NCI-H510A treated with DMSO at 0.1 percent for 48 hours (cell line): ENCODE measurements at regions not wholly inside any gene's neighbourhood (a gene's known extent, or its start where the extent isn't known, plus 50 kb on each side); places are given as distances from the start of the nearest gene placed in this dataset.
"Not testable (repeated sequence)": the region's sequence is repeated elsewhere in the genome, so short reads cannot be mapped to it uniquely, and the experiment has no call there.

Experiments used
- DNase-seq: peaks from one replicate; lab custom pipeline; 2025; lab: John Stamatoyannopoulos, UW

DNA sequence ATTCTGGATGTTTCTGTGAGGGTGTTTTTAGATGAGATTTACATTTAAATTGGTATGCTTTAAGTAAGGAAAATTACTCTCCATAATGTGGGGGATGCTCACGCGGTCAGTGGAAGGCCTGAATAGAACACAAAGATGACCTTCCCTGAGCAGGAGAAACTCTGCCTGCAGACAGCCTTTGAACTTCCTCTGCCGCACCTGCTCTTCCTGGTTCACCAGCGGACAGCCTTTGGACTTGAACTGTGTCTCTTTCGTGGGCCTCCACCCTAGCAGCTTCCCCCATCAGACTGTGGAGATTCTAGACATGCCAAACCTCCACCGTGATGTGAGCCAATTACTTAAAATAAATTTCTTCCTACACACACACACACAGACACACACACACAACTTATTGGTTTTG lies 210.7 kb downstream of the EFCAB11 start:
- no peak for DNase-seq

- DNase-seq = no peak
These were observed 214.3 kb downstream of the EFCAB11 start for GRCh38 chr14:89740241-89740640.

- no peak for DNase-seq
These were observed 217.6 kb downstream of the EFCAB11 start for GRCh38 chr14:89736881-89737280.

- DNase-seq = no peak
These were observed 223.1 kb downstream of the EFCAB11 start for GRCh38 chr14:89731396-89731933.

DNA sequence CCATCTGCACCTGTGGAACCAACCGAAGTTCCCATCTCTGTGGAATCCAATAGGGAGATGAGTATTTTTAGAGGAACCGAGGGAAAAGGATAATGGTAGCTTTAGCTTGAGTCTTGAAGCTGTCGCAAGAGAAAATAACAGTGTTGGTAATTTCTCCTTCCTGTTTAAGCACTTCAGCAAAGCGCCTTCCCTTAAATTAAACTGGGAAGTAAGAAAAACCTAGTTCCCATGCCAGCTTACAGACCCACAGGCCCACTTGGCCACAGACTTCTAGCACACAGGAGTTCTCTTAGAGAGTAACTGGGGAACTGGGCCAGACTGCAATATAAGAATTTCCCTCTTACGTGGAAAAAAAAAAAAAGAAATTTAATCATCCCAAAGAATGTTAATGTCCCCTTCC lies 223.8 kb downstream of the EFCAB11 start:
- DNase-seq = no peak

GRCh38 chr14:89728964-89729363 lies 225.6 kb downstream of the EFCAB11 start:
- DNase-seq = no peak

DNA sequence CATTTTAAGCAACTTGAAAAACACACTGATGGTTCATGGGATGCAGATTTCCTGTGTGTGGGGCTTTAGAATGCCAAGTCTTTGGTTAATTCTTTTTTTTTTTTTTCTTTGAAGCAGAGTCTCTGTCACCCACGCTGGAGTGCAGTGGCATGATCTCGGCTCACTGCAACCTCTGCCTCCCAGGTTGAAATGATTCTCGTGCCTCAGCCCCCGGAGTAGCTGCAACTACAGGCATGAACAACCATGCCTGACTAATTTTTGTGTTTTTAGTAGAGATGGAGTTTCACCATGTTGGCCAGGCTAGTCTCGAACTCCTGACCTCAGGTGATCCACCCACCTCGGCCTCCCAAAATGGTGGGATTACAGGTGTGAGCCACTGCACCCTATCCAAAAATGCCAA lies 228.3 kb downstream of the EFCAB11 start:
- not testable (repeated sequence) for DNase-seq

DNA sequence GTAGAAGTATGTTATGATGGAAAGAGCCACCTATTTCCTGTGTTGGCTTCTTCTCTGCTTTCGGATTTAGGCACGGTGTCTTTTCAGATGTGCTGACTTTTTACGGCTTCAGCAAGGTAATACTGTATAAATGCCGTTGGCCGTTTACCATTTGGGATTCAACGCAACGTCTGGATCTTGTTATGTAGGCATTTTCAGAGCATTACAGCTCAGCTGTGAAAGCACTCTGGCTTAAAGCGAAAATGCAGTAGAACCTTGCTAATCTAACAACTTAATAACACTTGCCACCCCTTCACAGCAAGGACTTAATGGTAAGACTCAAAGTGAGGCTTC lies 229.9 kb downstream of the EFCAB11 start:
- DNase-seq = no peak

- DNase-seq = no peak
These were observed 230.5 kb downstream of the EFCAB11 start for GRCh38 chr14:89723930-89724627.

DNA sequence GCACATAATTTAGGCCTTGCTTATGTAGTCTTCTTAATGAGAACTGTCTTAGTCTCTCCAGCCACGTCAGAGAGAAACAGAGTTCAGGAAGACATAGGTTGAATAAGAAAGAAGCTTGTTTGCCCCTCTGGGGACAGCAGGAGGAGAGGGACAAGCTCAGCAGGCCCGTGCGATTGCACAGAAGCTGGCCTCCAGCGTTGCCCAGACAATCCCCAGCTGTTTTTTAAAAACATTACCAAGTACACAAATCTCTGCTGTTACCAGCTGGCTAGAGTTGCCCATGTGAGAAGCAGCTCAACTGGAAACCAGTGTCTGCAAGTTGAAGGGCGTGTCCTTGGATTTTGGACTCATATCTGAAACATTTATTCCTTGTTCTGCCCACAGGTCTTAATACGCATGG lies 232.6 kb downstream of the EFCAB11 start:
- DNase-seq = no peak

DNA sequence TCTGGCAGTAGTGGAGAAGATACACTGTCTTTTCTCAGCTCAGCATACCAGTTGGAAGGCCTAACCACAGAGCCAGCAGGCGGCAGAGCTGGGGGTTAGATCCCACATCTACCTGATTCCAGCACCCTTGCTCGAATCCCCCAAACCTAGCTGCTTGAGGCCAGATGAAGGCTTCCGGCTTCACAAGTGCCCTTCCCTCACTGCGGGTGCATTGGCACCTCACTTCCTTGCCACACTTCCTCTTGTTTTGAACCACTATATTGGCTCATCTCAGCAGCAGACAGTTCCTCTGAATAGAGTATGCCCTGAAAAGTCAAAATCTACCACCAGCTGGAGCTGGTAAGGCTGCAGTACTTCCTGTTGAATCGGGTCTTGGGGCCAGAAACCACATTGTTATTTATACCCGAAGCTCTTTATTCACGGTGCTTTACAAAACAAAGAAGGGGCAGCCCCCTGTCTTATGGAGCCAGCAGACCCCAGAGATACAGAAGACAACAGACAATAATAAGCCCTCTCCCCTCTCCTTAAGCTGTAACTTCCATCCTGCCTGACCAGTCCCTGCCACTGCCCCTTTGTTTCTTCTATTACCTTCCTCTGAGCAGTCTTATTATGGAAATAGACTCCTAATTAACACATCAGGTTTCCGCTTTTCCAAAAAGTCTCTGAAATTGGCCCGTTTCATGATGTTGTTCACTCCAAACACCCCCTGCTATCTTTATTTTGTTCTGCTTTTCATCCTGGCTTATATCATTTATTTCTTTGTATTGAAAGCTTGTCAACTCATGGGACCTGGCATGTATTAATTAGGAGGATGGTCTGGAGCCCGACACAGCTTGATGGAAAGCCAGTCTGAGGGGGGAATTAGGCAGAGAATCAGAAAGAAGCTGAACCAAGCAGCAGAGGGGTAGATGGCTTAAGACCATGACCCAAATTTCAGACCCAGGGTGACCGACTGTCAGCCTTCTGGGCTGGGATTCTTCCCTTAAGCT lies 233.5 kb downstream of the EFCAB11 start:
- DNase-seq = no peak

DNA sequence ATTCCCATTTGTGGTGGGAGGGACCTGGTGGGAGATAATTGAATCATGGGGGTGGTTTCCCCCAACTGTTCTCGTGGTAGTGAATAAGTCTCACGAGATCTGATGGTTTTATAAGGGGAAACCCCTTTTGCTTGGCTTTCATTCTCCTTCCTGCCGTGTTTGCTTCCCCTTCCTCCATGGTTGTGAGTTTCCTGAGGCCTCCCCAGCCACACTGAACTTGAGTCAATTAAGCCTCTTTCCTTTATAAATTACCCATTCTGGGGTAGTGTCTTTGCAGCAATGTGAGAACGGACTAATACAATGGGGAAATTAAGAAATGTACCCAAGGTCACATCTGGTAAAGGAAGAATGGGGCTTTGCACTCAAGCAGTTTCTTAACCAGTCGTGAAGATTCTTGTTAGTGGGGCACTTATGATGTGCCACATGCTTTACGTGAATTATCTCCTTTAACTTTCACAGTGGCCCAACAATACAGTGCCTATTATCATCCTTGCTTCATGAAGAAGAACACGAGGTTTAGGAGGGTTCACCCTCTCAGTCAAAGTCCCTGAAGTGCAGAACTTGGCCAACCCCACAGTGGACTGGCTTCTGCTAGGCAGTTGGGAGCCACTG lies 234.3 kb downstream of the EFCAB11 start:
- no peak for DNase-seq

DNA sequence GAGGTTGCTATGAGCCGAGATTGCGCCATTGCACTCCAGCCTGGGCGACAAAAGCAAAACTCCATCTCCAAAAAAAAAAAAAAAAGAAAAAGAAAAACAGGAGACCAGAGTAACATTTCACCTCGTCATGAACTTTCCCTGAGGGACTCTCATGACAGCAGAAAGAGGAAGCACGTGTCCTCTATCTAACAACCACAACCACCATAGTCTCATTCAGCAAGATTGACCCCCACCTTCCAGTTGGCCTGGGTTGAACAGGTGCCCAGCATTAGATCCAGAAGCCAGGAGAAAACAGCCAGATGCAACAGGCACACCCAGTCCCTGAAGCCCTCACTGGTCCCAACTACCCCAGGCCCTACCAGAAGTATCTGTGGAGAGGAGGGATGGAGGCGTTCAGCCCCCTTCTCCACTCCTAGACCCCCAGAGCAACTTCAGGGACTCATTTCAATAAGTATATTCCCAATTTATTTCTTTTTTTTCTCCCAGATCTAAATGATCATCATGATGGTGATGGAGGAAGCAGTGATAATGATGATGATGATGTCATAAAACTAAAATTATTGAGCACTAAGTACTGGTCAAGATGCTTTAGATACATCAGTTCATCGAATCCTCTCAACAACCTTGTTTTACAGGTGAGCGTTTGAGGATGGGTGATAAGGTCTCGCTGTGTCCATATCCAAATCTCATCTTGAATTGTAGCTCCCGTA lies 235.0 kb downstream of the EFCAB11 start:
- DNase-seq = no peak

DNA sequence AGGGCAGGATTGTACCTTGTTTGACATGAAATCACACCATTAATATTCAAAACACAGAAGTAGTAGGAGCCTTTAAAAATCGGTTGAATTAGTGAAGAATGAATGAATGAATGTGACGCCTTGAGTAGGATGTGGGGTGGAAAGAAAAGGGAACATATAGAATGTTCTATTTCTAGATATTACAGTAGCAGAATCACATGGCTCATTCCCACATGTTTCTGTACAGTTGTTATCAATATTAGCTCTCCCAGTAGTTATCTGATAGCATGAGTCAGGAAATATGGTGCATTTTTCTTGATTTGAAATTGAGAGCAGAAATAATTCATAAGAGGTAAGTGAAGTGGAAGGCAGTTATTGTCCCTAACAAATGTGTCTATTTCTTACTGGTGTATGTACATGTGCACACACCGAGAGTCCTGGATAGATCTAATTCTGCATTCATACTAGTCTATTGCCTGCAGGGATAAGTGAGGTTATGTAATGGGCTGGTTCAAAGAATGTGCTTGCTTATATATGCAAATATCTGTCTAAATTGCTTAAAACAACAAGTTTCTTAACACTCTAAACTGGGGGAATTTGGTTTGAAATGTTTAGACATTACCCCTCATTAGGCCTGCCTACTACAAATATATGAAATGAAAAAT lies 245.4 kb downstream of the EFCAB11 start:
- no peak for DNase-seq

DNA sequence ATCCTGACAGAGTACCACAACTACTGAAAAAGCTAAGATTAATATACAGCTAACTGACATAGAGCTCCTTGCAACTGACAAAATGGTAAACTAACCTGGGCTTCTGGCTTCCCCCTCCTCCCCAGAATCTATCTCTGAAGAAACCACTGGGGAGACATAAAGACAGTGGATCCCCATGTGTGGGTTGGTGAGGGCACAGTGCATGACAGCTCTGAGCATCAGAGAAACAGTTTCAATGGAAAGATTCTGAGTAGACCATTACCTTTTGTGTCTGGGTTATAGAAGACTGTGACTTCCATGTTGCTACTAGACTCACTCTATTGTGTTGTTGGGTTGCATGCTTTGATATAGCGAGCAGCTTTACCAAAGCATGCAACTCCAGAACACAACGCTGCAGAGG lies 247.4 kb downstream of the EFCAB11 start:
- DNase-seq = no peak

- DNase-seq = peak; percentile 5
These were observed 251.7 kb downstream of the EFCAB11 start for GRCh38 chr14:89702876-89703200.

- DNase-seq = peak; percentile 82
These were observed 252.3 kb downstream of the EFCAB11 start for GRCh38 chr14:89702073-89702875.

DNA sequence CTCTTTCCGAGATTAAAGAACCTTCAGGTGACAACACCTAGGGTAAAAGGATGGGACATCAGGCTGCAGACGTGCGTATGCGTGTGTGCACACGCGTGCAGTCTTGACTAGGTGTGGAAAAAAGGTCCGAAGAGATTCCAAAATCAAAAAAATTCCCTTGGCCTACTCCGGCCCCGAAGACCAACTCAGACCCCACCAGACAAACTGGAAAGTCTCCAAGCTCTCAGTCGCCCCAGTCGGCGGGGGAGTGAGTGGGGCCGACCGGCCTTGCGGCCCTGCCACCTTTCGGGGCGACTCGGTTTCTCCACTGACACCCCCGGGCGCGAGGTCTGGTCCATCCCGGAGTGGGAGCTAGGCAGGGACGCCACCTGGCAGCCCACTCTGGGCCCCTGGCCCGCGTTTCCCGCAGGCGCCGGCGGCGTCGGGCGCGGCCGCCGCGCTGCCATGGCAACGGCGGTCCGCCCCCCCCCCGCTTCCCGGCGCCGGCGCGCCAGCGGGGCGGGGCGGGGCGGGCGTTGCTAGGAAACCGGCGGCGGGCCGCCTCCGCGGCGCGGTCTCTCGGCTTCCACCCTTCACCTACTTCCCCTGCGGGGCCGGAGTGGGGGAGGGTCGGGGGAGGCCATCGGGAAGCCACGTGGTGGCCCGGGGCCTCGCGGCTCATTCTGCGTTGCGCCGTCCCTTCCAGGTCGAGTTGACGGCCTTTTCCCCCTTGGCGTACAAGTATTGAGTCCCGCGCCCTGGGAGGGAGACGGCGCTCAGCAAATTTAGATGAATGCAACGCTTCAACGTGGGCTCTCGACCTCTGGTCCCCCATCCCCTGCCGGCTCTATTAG lies 253.1 kb downstream of the EFCAB11 start:
- peak; percentile 82 for DNase-seq

- DNase-seq = peak; percentile 48
These were observed 253.7 kb downstream of the EFCAB11 start for GRCh38 chr14:89700801-89701200.

DNA sequence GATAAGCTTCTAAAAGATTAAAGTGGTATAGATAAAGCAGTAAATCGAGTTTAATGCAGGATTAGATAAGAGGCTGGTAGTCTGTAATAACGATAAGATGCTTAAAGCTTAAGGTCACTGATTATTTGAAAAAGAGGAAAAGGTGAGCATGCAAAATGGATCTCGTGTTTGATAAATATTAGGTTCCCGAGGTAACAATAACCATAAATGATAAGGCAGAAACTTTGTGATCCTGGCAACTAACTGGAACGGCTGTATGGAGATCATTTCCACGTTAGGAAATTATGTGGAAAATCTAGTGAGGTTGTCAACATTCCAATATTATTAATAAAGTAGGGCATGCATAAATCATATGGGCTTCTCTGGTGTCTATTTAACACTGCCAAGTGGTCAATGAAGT lies 255.5 kb downstream of the EFCAB11 start:
- DNase-seq = no peak
